A673 (cell line): ENCODE measurements at regions not wholly inside any gene's neighbourhood (a gene's known extent, or its start where the extent isn't known, plus 50 kb on each side); places are given as distances from the start of the nearest gene placed in this dataset.
"Not testable (repeated sequence)": the region's sequence is repeated elsewhere in the genome, so short reads cannot be mapped to it uniquely, and the experiment has no call there.

Source experiments
- BruUV-seq: library from RNA; stranded (reverse); fragments of 400-500 nt; replicated peaks from 2 replicates; lab custom pipeline; 2021; lab: Mats Ljungman, UMichigan
- CTCF ChIA-PET: fragments of 300-600 bp; sonication (Branson Sonifier 250); formaldehyde crosslinking; loops from one replicate; lab custom pipeline; 2022; ENCODE audit warnings: antibody characterized with exemption; lab: Charles Lee
- POLR2A ChIA-PET: fragments of 300-600 bp; sonication (Branson Sonifier 250); formaldehyde crosslinking; loops from one replicate; lab custom pipeline; 2022; ENCODE audit warnings: antibody characterized with exemption; ENCODE audit not compliant: low non-redundant PET; lab: Charles Lee
- DNase-seq: peaks from one replicate; pipeline ENCODE4 v3.0.0-alpha.2; 2015; ENCODE audit warnings: low spot score
- H3K27ac ChIP-seq: fragments of 200-600 bp; sonication (generic); 2 replicates; pipeline ENCODE4 v1.5.1; 2016; ENCODE audit warnings: mixed run types, low read depth, mild to moderate bottlenecking, mixed read lengths, antibody characterized with exemption, low read length; ENCODE audit not compliant: poor library complexity, severe bottlenecking
- H3K27me3 ChIP-seq: fragments of 200-600 bp; sonication (generic); replicated peaks from 2 replicates; pipeline ENCODE4 v1.6.1; 2017; ENCODE audit warnings: mixed run types, low read depth, mild to moderate bottlenecking, mixed read lengths, antibody characterized with exemption, low read length; ENCODE audit not compliant: insufficient read depth, poor library complexity
- H3K36me3 ChIP-seq: fragments of 200-600 bp; sonication (generic); 2 replicates; pipeline ENCODE4 v1.6.1; 2016; ENCODE audit warnings: mixed run types, mild to moderate bottlenecking, mixed read lengths, antibody characterized with exemption, low read length; ENCODE audit not compliant: insufficient read depth, poor library complexity, severe bottlenecking
- H3K4me1 ChIP-seq: fragments of 200-600 bp; sonication (generic); 2 replicates; pipeline ENCODE4 v1.6.1; 2017; ENCODE audit warnings: mixed run types, mild to moderate bottlenecking, mixed read lengths, antibody characterized with exemption, low read length; ENCODE audit not compliant: insufficient read depth, poor library complexity, severe bottlenecking
- H3K4me3 ChIP-seq: fragments of 200-600 bp; sonication (generic); 2 replicates; pipeline ENCODE4 v1.5.1; 2016; ENCODE audit warnings: low read depth, mixed run types, mild to moderate bottlenecking, mixed read lengths, low read length; ENCODE audit not compliant: poor library complexity, severe bottlenecking
- H3K9me3 ChIP-seq: fragments of 200-600 bp; sonication (generic); 2 replicates; pipeline ENCODE4 v1.6.1; 2016; ENCODE audit warnings: mixed run types, low read depth, mild to moderate bottlenecking, mixed read lengths, antibody characterized with exemption, low read length; ENCODE audit not compliant: poor library complexity, severe bottlenecking
- CTCF ChIP-seq: fragments of 300-800, 200-600 bp; sonication (generic); conservative IDR thresholded peaks from 2 replicates; pipeline ENCODE4 v1.5.1; 2017; ENCODE audit warnings: low read depth, mild to moderate bottlenecking, antibody characterized with exemption, low read length, moderate library complexity, mixed read lengths
- EZH2 ChIP-seq: fragments of 200-600 bp; sonication (generic); IDR thresholded peaks from 2 replicates; pipeline ENCODE4 v1.6.1; 2017; ENCODE audit warnings: borderline replicate concordance, low read depth, mild to moderate bottlenecking, mixed read lengths, antibody characterized with exemption, low read length; ENCODE audit not compliant: poor library complexity, severe bottlenecking
- intact Hi-C: fragments of 100-400 bp; cut with micrococcal nuclease; formaldehyde crosslinking; loops from one replicate; pipeline ENCODE4 v1.10.0; 2022; ENCODE audit not compliant: unreplicated experiment

- intact Hi-C loops = no loop called here
- Histone ChIP-seq H3K36me3 (no peaks in the 10 kb centered on the region), H3K27ac (no peak overlapping the region), H3K9me3 (no peaks in the 10 kb centered on the region), H3K4me1 (no peaks in the 10 kb centered on the region), H3K27me3 (no peaks in the 10 kb centered on the region), H3K4me3 (no peak overlapping the region)
- CTCF ChIA-PET = no interaction called here
- POLR2A ChIA-PET = no interaction called here
- TF ChIP-seq CTCF (no peak), EZH2 (no peak)
- DNase-seq = no peak
- BruUV-seq = no TSS peak
Measured at GRCh38 chr10:109618301-109618700, 305.0 kb downstream of the XPNPEP1 start.

GRCh38 chr10:109616359-109616980, 306.8 kb downstream of the XPNPEP1 start:
- Histone ChIP-seq H3K4me3 (no peak overlapping the region), H3K4me1 (no peaks in the 10 kb centered on the region), H3K36me3 (no peaks in the 10 kb centered on the region), H3K27ac (no peak overlapping the region), H3K27me3 (no peaks in the 10 kb centered on the region), H3K9me3 (no peaks in the 10 kb centered on the region)
- no TSS peak for BruUV-seq
- TF ChIP-seq EZH2 (no peak), CTCF (no peak)
- ChIA-PET POLR2A (no interaction called here), CTCF (no interaction called here)
- intact Hi-C loops = no loop called here
- DNase-seq = peak; percentile 24

- intact Hi-C loops, POLR2A ChIA-PET, H3K36me3 ChIP-seq, H3K27ac ChIP-seq, BruUV-seq, H3K9me3 ChIP-seq, DNase-seq, H3K4me1 ChIP-seq, CTCF ChIA-PET, H3K27me3 ChIP-seq, H3K4me3 ChIP-seq: not testable (repeated sequence)
Measured at GRCh38 chr10:109595356-109595755, 328.0 kb downstream of the XPNPEP1 start.

- no TSS peak for BruUV-seq
- Histone ChIP-seq H3K27me3 (no peaks in the 10 kb centered on the region), H3K9me3 (no peaks in the 10 kb centered on the region), H3K4me3 (no peak overlapping the region), H3K4me1 (no peaks in the 10 kb centered on the region), H3K36me3 (no peaks in the 10 kb centered on the region), H3K27ac (no peak overlapping the region)
- TF ChIP-seq CTCF (no peak), EZH2 (no peak)
- ChIA-PET POLR2A (no interaction called here), CTCF (no interaction called here)
- DNase-seq = no peak
- intact Hi-C loops = no loop called here
Measured at GRCh38 chr10:109593682-109594081, 329.6 kb downstream of the XPNPEP1 start.
